Spleen (tissue), 7 donors: ENCODE measurements at regions not wholly inside any gene's neighbourhood (a gene's known extent, or its start where the extent isn't known, plus 50 kb on each side); places are given as distances from the start of the nearest gene placed in this dataset.

Experiments
- POLR2A ChIP-seq, 3 donors: fragments of 450-650 bp; IDR thresholded peaks; one replicate each; pipeline ENCODE4 v1.5.1; 2017; ENCODE audit warnings: antibody characterized with exemption in 3 of 3, mild to moderate bottlenecking in 1 of 3
- POLR2AphosphoS5 ChIP-seq, 3 donors: sonication (generic); formaldehyde crosslinking; IDR thresholded peaks; one replicate each; pipeline ENCODE4 v1.5.1; 2017; ENCODE audit warnings: antibody characterized with exemption in 3 of 3
- TF ChIP-seq, protein P1 (sequence below), 11 experiments: fragments of 200-600 bp in 7 of 11; fragments of 450-650 bp in 4 of 11; sonication (generic) in 4 of 11; IDR thresholded peaks in 8 of 11; conservative IDR thresholded peaks in 3 of 11; 1 replicate in 7 of 11; 2 replicates in 4 of 11; pipeline versions ENCODE4 v1.4.0 to v1.8.0; 2016 to 2021; ENCODE audit warnings: antibody characterized with exemption in 11 of 11, inconsistent platforms in 4 of 11, mild to moderate bottlenecking in 1 of 11
- donor health status: DM: no; HTN: no; CAD: no; lungs with moderate emphysema.
- donor health status: DM: no; HTN: no; CAD: no.
- donor health status: DM: no; HTN: no; CAD: no.

DNA sequence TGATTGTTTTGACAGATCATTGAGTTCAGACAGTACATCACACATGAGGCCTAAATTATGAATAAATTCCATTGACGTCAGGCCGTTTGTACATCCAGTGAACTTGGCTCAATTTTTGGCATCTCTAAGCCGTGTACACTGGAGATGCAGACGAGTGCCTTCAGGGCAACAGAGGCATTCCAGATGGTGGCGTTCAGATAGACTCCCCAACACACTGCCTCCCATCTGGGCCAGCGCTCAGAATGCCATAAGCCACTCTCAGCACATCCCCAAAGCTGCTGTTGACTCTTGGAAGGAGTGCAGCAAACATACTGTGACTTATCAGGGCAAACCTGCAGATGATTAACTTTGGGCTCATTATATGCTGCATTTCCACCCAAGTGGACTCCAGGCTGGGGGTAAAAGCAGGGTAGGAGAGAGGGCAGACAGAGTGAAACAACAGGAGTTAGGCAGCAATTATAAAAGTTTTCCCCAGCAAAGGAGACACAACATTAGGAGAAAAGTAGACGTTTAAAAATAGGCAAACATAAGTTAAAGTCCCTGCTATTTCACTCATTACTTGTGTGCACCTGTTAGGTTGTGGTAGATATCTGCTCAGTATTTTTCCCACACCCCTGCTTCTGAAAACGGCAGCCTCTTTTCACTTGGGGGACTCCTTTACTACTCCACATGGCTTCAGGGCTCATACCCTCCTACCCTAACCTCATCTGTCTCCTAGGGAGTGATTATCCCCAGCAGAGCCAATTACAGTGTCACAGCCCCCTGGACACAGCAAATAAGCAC is 60.2 kb upstream of the PDE3B start:
- no peak for TF ChIP-seq POLR2A (IDR thresholded peaks at IDR 0.05)
- TF ChIP-seq, protein P1, sequence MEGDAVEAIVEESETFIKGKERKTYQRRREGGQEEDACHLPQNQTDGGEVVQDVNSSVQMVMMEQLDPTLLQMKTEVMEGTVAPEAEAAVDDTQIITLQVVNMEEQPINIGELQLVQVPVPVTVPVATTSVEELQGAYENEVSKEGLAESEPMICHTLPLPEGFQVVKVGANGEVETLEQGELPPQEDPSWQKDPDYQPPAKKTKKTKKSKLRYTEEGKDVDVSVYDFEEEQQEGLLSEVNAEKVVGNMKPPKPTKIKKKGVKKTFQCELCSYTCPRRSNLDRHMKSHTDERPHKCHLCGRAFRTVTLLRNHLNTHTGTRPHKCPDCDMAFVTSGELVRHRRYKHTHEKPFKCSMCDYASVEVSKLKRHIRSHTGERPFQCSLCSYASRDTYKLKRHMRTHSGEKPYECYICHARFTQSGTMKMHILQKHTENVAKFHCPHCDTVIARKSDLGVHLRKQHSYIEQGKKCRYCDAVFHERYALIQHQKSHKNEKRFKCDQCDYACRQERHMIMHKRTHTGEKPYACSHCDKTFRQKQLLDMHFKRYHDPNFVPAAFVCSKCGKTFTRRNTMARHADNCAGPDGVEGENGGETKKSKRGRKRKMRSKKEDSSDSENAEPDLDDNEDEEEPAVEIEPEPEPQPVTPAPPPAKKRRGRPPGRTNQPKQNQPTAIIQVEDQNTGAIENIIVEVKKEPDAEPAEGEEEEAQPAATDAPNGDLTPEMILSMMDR (IDR thresholded peaks at IDR 0.05 in 8 of 11, conservative IDR thresholded peaks at IDR 0.05 in 3 of 11) = no peak
- TF ChIP-seq POLR2AphosphoS5 (IDR thresholded peaks at IDR 0.05) = no peak
